K562 (cell line): ENCODE measurements at regions not wholly inside any gene's neighbourhood (a gene's known extent, or its start where the extent isn't known, plus 50 kb on each side); places are given as distances from the start of the nearest gene placed in this dataset.

Experiments
- ATAC-seq: fragments of 200-7000 bp; cut with Tn5 transposase; 3 replicates; pipeline ENCODE4 v1.9.1; 2020; ENCODE audit warnings: moderate library complexity
- BruUV-seq: library from RNA; stranded (reverse); fragments of 400-500 nt; replicated peaks from 2 replicates; lab custom pipeline; 2021; lab: Mats Ljungman, UMichigan
- CTCF ChIA-PET: fragments of 300-600 bp; formaldehyde crosslinking; extraction: SDS; loops from one replicate; lab custom pipeline; 2021; ENCODE audit warnings: low intra/inter-chr PET ratio; lab: Yijun Ruan, JAX
- POLR2A ChIA-PET: fragments of 300-600, 350-650 bp; sonication (Branson Sonifier 250); formaldehyde crosslinking; extraction: SDS; loops from one replicate; lab custom pipeline; 2021; ENCODE audit warnings: antibody characterized with exemption, inconsistent platforms; lab: Yijun Ruan, JAX
- DNase-seq, 4 experiments: peaks; one replicate each; pipeline versions ENCODE4 v3.0.0 to v3.0.0-alpha.2; 2011 to 2018; ENCODE audit warnings: low spot score in 3 of 4, mixed read lengths in 3 of 4; ENCODE audit errors: extremely low read depth in 1 of 4
- FAIRE-seq: peaks from 2 replicates; lab custom pipeline; 2011; peaks lifted over from hg19 to GRCh38; lab: Jason Lieb, UNC
- H2AFZ ChIP-seq: 2 replicates; pipeline ENCODE4 v1.6.0; 2011; ENCODE audit warnings: low read depth, low read length, control low read depth, inconsistent platforms
- H3K27ac ChIP-seq: fragments of 200-600 bp; 3 replicates; pipeline ENCODE4 v1.8.0; 2011; ENCODE audit warnings: low read depth, mild to moderate bottlenecking, control low read depth, inconsistent platforms, low read length, moderate library complexity, mixed read lengths; ENCODE audit errors: extremely low read depth
- H3K27me3 ChIP-seq, 2 experiments: fragments of 300-600 bp in 1 of 2; 2 replicates in 1 of 2; 3 replicates in 1 of 2; pipeline versions ENCODE4 v1.6.0 to v1.8.0; 2011; ENCODE audit warnings: inconsistent platforms in 2 of 2, low read length in 2 of 2, mild to moderate bottlenecking in 1 of 2, mixed read lengths in 1 of 2, moderate library complexity in 1 of 2; ENCODE audit not compliant: control insufficient read depth in 2 of 2, insufficient read depth in 2 of 2
- H3K36me3 ChIP-seq: fragments of 300-600 bp; 3 replicates; pipeline ENCODE4 v1.8.0; 2011; ENCODE audit warnings: mild to moderate bottlenecking, low read length, inconsistent platforms; ENCODE audit not compliant: control insufficient read depth, insufficient read depth
- H3K4me1 ChIP-seq, 2 experiments: fragments of 200-600 bp in 1 of 2; replicated peaks in 1 of 2; 2 replicates in 1 of 2; 3 replicates in 1 of 2; pipeline versions ENCODE4 v1.5.1 to v1.8.0; 2011; ENCODE audit warnings: inconsistent platforms in 2 of 2, low read length in 2 of 2, mild to moderate bottlenecking in 1 of 2, mixed read lengths in 1 of 2, moderate library complexity in 1 of 2; ENCODE audit not compliant: control insufficient read depth in 2 of 2, insufficient read depth in 2 of 2
- H3K4me2 ChIP-seq: 2 replicates; pipeline ENCODE4 v1.6.1; 2011; ENCODE audit warnings: low read length, control low read depth, inconsistent platforms, mixed read lengths; ENCODE audit not compliant: insufficient read depth
- H3K4me3 ChIP-seq: fragments of 200-600 bp; sonication (generic), shearing (Covaris generic); 2 replicates; pipeline ENCODE4 v1.5.1; 2016; ENCODE audit warnings: control low read depth, inconsistent platforms
- H3K79me2 ChIP-seq: fragments of 200-600 bp; 3 replicates; pipeline ENCODE4 v1.8.0; 2011; ENCODE audit warnings: low read length, inconsistent platforms; ENCODE audit not compliant: control insufficient read depth, insufficient read depth
- H3K9ac ChIP-seq, 2 experiments: 2 replicates each; pipeline versions ENCODE4 v1.6.0 to v1.6.1; 2011; ENCODE audit warnings: low read depth in 2 of 2, low read length in 2 of 2, control low read depth in 1 of 2, inconsistent platforms in 1 of 2, mild to moderate bottlenecking in 1 of 2, mixed read lengths in 1 of 2; ENCODE audit not compliant: insufficient read depth in 1 of 2
- H3K9me1 ChIP-seq: one replicate; pipeline ENCODE4 v1.6.0; 2011; ENCODE audit warnings: inconsistent platforms, mild to moderate bottlenecking, low read length, moderate library complexity; ENCODE audit not compliant: control insufficient read depth, insufficient read depth
- H3K9me3 ChIP-seq: replicated peaks from 2 replicates; pipeline ENCODE4 v1.5.1; 2011; ENCODE audit warnings: low read depth, low read length, inconsistent platforms; ENCODE audit not compliant: control insufficient read depth, insufficient read depth
- H4K20me1 ChIP-seq: replicated peaks from 2 replicates; pipeline ENCODE4 v1.6.1; 2011; ENCODE audit warnings: low read length, inconsistent platforms, mixed read lengths; ENCODE audit not compliant: control insufficient read depth, insufficient read depth
- CC2D1A ChIP-seq: fragments of 450-650 bp; IDR thresholded peaks from 2 replicates; pipeline ENCODE4 v1.6.1; 2017; ENCODE audit warnings: mild to moderate bottlenecking
- EGR1 ChIP-seq: fragments of 450-650 bp; conservative IDR thresholded peaks from 2 replicates; pipeline ENCODE4 v1.6.1; 2017; ENCODE audit warnings: mild to moderate bottlenecking
- KDM1A ChIP-seq, 2 experiments: fragments of 450-650 bp; IDR thresholded peaks; 2 replicates each; pipeline ENCODE4 v1.6.1; 2016; ENCODE audit warnings: mild to moderate bottlenecking in 2 of 2
- MGA ChIP-seq: fragments of 450-650 bp; IDR thresholded peaks from 2 replicates; pipeline ENCODE4 v1.6.1; 2016; ENCODE audit warnings: mild to moderate bottlenecking, moderate library complexity
- in situ Hi-C: fragments of 300-500 bp; cut with MboI; formaldehyde crosslinking; loops from 4 replicates; pipeline ENCODE4 v1.15.0; 2018; ENCODE audit warnings: inconsistent platforms, mixed read lengths
- intact Hi-C: fragments of 100-400 bp; cut with micrococcal nuclease; formaldehyde crosslinking; loops from 2 replicates; pipeline ENCODE4 v1.14.2; 2022

GRCh38 chr9:129453734-129454133, 167.2 kb downstream of the C9orf50 start:
- Histone ChIP-seq H4K20me1 (no peaks in the 10 kb centered on the region), H3K36me3 (no peaks in the 10 kb centered on the region), H3K4me1 (peaks cover 8 to 21% of the 10 kb centered on the region in 2 experiments), H2AFZ (no peak overlapping the region), H3K4me3 (no peak overlapping the region), H3K9me1 (no peaks in the 10 kb centered on the region), H3K9ac (no peak overlapping the region), H3K9me3 (no peaks in the 10 kb centered on the region), H3K79me2 (no peaks in the 10 kb centered on the region), H3K27me3 (no peaks in the 10 kb centered on the region; a peak in 1 of 5 replicates), H3K27ac (no peak overlapping the region), H3K4me2 (no peak overlapping the region)
- ChIA-PET POLR2A (no interaction called here), CTCF (no interaction called here)
- DNase-seq (no peak), FAIRE-seq (no peak), ATAC-seq (no peak)
- no peak for TF ChIP-seq MGA
- peak; percentile 56 for TF ChIP-seq EGR1
- TF ChIP-seq KDM1A (IDR thresholded peaks at IDR 0.05), result peak in 1 of 2 experiments; percentile 71; a peak in 1 of 4 replicates
- TF ChIP-seq CC2D1A, result no peak
- intact Hi-C loops (no loop called here), in situ Hi-C loops (no loop called here)
- BruUV-seq, result no TSS peak
